ENCODE measurements at regions not wholly inside any gene's neighbourhood (a gene's known extent, or its start where the extent isn't known, plus 50 kb on each side); places are given as distances from the start of the nearest gene placed in this dataset.
"Not testable (repeated sequence)": the region's sequence is repeated elsewhere in the genome, so short reads cannot be mapped to it uniquely, and the experiment has no call there.

DNA sequence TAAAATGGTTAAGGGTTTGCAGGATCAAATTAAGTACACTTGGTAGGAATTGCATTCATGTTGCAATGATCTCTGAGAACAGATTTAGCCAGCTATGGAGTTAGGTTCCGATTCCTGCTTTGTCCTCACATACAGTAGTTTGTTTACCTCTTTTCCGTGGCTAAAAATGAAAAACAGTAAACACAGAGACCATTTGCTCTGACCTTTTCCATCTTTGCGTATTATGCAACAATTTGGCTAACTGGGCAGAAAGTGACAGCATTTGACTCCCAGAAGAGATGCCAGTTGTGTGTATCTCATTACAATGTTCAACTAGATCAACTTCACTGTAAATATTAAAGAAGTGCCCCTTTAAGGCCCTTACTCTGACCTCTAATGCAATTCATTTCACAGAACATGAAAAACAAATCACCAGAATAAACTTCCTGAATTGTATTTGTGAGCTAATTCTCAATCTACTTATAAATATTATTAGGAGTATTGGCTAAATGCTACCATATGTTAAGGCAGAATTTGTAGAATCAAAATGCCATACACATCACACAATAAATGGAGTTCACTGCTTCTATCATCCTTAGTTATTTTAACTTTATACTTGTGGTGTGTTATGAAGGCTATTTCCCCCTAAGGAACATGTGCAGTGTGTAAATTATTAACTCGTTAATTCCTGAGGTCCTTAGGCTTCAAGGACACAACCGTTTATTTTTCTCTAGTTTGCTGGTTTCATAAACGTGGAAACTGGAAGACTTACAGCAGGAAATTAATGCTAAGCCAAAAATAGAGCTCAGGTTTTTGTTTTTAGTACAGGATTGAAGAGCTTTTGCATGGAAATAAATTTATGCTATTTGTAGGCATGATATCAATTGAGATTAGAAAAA, 380.7 kb upstream of the CITED2 start:
- DNase-seq (ENCODE audit: low read depth) = no peak

DNA sequence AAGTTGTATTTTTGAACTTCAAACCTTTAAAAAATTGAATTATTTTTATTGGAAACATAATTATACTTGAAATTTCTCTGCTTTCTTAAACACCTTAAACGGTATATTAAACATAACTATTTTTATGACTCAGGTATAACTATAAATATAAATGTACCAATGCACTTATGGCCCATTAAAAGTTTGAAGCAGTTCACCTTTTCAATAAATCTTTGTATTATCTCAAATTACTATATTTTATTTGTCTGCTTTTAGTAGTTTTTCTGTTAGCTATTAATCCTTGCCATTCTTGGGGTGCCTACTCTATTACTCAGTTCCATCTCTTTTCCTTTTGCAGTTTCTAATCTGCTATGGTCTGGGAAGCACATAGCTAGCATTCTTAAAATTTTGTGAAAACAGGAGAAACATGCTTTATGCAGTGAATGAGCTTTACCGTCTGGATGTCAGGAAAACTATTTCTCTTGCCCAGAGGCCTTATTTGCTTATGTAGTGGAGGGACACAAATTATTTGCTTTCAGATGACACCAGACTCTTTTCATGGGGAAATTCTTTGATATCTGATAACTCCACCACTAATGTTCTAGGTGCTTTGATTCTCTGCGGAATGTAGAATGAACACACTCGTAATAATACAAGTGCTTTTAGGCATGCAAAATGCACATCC, 378.9 kb upstream of the CITED2 start:
- peak; percentile 88 for DNase-seq (ENCODE audit: low read depth)

DNA sequence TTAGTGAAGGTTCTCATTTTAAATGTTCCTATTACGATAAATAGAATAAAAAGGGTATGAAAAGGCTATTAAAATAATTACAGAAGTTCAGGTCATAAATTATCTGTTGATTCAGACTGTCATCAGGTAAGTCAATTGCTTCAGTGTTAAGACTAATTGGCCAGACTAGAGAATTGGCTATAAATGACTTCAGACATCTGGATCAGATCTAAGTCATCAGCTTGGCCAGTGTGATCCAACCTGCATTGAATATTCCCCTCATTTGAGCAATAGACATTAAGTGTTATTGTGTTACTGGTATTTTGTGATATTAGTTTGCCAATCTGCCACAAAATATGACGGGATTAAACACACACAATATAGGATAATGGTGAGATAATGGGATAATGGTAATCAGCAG, 377.6 kb upstream of the CITED2 start:
- DNase-seq (ENCODE audit: low read depth) = no peak

GRCh38 chr6:139751179-139751578, 376.7 kb upstream of the CITED2 start:
- DNase-seq (ENCODE audit: low read depth) = no peak

DNA sequence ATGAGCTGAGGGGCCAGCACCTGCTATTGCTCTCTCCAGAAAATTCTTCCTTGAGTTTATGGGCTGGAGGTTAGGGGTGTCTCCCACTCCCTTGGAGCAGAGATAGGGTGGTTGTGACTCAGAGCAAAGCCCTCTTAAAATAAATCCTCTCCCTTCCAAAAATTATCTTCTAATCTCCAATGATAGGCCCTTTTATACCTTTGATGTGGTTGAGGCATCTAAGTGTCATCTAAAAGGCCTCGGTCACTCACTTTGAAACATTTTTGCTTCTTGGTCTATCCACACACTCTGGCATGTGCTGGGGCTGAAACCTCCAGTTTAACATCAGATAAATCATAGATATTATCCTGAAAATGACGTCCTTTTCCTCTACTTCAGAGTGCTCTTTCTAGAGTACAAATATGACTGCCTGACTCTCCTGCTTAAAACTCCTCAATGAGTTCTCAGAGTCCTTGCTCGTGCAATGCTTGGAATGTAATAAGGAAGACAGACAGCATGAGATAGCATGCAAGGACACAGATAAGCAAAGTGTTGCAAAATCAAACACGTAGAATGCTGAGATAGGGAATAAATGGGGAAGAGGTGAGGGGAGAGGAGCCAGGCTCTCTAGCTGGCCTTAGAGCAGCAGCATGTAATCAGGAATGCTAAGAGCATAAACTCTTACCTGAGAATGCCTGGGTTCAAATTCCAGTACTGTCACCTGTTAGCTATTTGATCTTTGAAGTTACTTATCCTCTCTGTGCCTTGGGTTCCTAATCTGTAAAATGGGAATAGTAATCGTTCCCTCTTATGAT, 374.1 kb upstream of the CITED2 start:
- peak; percentile 79 for DNase-seq (ENCODE audit: low read depth)

- DNase-seq (ENCODE audit: low read depth) = no peak
Measured at GRCh38 chr6:139747154-139747553, 372.7 kb upstream of the CITED2 start.

- peak; percentile 22 for DNase-seq (ENCODE audit: low read depth)
Measured at GRCh38 chr6:139744891-139745290, 370.4 kb upstream of the CITED2 start.

DNA sequence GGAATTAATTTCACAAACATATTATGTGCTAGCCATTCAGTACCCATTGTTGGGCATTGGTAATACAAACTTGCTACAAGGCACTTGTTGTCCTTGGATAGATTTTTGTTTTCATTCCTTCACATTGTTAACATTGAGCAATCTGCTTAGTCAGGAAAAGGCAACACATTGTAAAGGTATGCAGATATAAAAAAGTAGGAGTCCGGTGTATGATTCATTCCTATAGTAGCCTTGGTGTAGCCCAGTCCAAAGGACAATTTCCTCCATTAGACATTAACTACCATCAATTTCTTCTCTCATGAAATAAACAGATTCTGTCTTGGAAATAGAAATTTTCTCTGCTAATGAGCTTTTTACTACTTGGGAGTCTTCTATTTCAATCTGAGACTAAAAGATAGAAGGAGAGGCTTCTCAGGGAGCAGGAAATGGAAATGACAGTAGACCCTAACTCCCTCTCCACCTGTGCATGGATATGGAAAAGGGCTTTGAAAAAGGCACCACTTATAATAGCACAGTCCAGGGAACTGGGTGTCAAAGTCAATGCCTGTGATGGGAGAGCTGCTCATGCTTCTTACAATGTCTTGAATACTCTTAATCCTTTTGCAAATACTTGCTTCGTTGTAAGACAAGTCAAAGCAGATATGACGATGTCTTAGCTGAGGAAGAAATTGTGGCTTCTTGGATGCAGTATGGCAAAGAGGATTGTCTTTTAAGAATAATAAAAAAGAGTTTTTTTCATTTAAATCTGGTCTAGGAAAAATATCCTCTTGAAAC, 369.4 kb upstream of the CITED2 start:
- DNase-seq (ENCODE audit: low read depth) = peak; percentile 95

DNA sequence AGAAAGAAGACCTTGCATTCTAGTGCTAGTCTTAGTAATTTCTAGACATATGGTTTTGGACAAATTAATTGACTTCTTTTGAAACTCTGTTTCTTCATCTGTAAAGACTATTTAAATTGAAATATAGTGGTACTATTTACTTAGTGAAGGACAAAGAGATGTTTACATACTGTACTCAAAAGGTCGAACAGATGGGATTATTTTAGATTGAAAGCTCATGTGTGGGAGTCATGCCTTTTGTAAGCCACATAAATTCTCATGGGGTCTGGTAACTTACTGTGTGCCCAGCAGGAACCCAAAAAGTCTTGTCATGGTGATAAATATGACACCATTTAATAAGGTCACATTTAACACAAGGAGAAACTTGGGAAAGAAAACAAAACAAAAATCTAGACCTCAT, 368.2 kb upstream of the CITED2 start:
- DNase-seq (ENCODE audit: low read depth) = peak; percentile 30

GRCh38 chr6:139738801-139739455, 364.5 kb upstream of the CITED2 start:
- no peak for DNase-seq (ENCODE audit: low read depth)

DNA sequence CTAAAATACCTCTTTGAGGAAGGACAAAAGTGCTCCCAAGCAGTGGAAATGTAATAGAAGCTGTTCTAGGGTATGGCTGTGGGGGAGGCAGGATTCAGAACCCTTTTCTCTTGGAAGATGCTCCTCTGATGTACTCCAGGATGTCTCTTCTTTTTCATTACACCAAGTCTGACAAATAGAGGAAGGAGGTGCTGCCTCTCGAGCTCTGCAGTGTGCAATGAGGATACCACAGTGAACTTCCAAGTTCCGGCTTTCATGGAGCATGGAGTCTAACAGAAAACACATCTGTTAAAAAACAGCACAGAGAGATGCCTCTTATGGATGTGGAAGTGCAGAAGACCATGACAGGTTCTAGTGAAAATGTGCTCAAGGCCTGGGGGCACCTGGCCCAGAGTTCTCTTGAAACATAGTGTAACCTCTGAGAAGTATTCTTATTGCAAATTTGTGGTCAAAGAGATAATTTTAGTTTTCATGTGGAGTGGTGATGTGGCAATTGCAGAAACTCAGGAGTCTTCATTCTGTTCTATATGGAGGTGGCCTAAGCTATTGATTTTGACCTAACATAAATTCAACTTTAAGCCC, 362.0 kb upstream of the CITED2 start:
- DNase-seq (ENCODE audit: low read depth) = no peak

DNA sequence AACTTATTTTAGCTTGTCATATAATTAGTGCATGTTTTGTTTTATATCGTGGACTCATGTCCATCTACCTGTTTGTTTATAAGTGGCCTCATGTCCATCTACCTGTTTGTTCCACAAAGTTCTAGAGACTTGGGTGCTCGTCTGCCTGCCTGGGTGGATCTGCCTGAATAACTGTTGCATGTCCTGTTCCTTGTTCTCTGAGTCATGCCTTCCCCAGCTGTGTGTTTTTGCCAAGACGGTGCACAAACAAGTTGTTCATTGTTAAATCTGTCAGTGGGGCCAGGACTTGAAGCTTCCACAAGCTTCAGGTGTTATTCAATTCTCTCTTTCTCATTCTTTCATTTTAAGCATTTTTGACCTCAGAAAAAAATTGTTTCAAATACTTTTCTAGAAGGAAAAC, 358.0 kb upstream of the CITED2 start:
- peak; percentile 93 for DNase-seq (ENCODE audit: low read depth)

GRCh38 chr6:139730340-139730974, 356.0 kb upstream of the CITED2 start:
- no peak for DNase-seq (ENCODE audit: low read depth)

- DNase-seq (ENCODE audit: low read depth) = no peak
Measured at GRCh38 chr6:139728876-139729427, 354.5 kb upstream of the CITED2 start.

DNA sequence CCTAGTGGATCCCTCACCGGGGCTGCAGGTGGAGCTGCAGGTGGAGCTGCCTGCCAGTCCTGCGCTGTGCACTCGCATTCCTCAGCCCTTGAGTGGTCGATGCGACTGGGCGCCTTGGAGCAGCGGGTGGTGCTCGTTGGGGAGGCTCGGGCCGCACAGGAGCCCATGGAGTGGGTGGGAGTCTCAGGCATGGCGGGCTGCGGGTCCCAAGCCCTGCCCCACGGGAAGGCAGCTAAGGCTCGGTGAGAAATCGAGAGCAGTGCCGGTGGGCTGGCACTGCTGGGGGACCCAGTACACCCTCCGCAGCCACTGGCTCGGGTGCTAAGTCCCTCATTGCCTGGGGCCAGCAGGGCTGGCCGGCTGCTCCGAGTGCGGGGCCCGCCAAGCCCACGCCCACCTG, 351.8 kb upstream of the CITED2 start:
- DNase-seq (ENCODE audit: low read depth) = not testable (repeated sequence)

GRCh38 chr6:139722530-139722929, 348.1 kb upstream of the CITED2 start:
- peak; percentile 57 for DNase-seq (ENCODE audit: low read depth)

DNA sequence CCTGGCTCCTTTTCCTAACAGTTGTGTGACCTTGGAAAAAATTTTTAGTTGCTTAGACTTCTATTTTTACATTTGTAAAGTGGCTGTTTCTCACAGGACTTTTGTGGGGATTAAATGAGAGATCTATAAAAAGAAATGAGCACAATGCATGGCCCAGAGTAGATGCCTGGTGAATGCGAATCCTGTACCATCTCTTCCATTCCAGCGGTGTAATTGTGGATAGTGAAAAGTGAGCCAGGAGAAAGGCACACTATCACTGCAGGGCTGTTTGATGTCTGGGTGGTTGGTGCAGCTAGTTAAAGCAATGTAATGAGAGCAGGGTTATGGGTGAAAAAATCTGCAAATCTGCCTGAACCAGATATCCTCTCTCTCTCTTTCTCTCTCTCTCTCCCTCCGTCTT, 347.5 kb upstream of the CITED2 start:
- DNase-seq (ENCODE audit: low read depth) = no peak

DNA sequence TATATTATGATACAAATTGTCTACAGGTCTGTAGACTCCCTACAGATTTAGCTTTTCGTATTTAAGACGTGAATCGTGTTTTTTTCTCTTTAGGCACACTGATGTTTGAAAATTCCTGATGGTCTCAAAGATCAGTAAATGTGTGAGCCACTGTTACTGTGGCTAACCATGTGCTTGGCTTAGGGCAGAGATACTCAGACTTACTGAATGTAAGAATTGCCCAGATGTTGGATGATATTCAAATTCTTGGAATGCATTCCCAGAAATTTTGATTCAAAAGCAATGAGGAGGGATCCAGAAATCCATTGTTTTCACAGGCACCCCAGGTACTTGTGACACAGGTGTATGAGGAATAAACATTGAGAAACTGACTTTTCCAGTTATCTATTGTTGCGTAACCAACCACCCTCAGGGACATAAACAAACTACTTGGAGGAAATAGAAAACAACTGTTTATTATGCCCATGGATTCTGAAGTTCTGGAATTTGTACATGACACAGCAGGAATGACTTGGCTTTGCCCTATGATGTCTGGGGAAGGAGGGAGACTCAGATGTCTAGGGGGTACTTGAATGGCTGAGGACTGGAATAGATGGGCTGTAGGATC, 339.6 kb upstream of the CITED2 start:
- DNase-seq (ENCODE audit: low read depth) = no peak

DNA sequence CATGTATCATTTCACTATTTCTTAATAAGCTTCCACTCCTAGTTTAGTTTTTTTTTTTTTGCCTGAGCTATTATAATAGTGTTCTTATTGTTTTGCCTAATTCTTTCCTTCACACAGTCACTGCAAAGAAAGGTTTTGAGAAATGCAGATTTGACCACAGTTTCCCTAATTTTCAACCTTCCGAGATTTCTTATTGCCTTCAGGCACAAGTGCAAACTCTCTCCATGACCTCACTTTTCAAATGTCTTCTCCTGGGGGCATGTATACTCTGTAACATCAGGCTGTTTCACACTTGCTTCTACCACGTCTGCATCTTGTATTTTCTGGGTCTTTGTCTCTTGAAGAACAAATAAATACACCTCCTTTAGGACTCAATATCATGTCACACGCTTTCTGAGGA, 339.0 kb upstream of the CITED2 start:
- DNase-seq (ENCODE audit: low read depth) = no peak

DNA sequence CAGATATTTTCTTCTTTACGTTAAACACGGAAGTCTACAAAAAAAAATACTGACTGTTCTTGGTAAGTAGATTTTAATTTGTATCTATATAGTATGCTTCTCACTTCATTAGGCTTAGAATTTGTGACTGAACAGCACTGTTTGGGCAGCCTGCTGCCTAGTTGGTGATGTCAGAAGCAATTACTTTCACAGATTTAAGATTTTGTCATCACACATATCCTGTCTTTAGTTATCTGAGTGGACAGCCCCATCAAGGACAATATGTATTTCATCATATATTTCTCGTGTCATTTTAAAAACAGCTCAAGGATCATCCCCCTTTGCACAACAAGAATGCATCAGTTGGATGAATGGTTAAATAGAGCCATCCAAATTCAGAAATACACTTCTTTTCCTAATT, 338.4 kb upstream of the CITED2 start:
- no peak for DNase-seq (ENCODE audit: low read depth)
